Lower leg skin (tissue), 4 donors: ENCODE measurements at regions not wholly inside any gene's neighbourhood (a gene's known extent, or its start where the extent isn't known, plus 50 kb on each side); places are given as distances from the start of the nearest gene placed in this dataset.

Source experiments
- DNase-seq, 2 donors: peaks; one replicate each; pipeline ENCODE4 v3.0.0-alpha.2; 2019; ENCODE audit warnings: low spot score in 2 of 2
- H3K4me3 ChIP-seq: fragments of 200-600 bp; sonication (generic); 2 replicates; pipeline ENCODE4 v1.5.1; 2017; ENCODE audit warnings: mild to moderate bottlenecking, low read depth; ENCODE audit not compliant: poor library complexity, severe bottlenecking
- POLR2A ChIP-seq, 2 donors: fragments of 450-650 bp; IDR thresholded peaks; one replicate each; pipeline ENCODE4 v1.6.1; 2016 to 2017; ENCODE audit warnings: antibody characterized with exemption in 2 of 2, mild to moderate bottlenecking in 1 of 2, moderate library complexity in 1 of 2
- WGBS, 2 donors: methylation state at CpG; one replicate each; pipeline ENCODE4 v1.1.5; 2018; 5-methylcytosine and 5-hydroxymethylcytosine counted together
- intact Hi-C: fragments of 100-400 bp; cut with DNase I; formaldehyde crosslinking; loops from one replicate; pipeline ENCODE4 v1.15.0; 2023; ENCODE audit warnings: low total_unique reads
- TF ChIP-seq, protein P1 (sequence below), 3 donors: fragments of 450-650 bp; IDR thresholded peaks; one replicate each; pipeline ENCODE4 v1.5.1; 2016; ENCODE audit warnings: antibody characterized with exemption in 3 of 3, mild to moderate bottlenecking in 3 of 3, moderate library complexity in 2 of 3

GRCh38 chr3:157671656-157672055 lies 168.4 kb upstream of the VEPH1 start:
- TF ChIP-seq POLR2A (IDR thresholded peaks at IDR 0.05), result no peak
- TF ChIP-seq, protein P1, sequence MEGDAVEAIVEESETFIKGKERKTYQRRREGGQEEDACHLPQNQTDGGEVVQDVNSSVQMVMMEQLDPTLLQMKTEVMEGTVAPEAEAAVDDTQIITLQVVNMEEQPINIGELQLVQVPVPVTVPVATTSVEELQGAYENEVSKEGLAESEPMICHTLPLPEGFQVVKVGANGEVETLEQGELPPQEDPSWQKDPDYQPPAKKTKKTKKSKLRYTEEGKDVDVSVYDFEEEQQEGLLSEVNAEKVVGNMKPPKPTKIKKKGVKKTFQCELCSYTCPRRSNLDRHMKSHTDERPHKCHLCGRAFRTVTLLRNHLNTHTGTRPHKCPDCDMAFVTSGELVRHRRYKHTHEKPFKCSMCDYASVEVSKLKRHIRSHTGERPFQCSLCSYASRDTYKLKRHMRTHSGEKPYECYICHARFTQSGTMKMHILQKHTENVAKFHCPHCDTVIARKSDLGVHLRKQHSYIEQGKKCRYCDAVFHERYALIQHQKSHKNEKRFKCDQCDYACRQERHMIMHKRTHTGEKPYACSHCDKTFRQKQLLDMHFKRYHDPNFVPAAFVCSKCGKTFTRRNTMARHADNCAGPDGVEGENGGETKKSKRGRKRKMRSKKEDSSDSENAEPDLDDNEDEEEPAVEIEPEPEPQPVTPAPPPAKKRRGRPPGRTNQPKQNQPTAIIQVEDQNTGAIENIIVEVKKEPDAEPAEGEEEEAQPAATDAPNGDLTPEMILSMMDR (IDR thresholded peaks at IDR 0.05), result no peak
- WGBS, 2 donors, result 54 to 62% methylated on average over 3 of the region's 3 CpGs
- intact Hi-C loops, result no loop called here
- no peak for DNase-seq
- no peak overlapping the region for H3K4me3 ChIP-seq

- 10 to 19% methylated on average over 1 of the region's 1 CpG for WGBS, 2 donors
- TF ChIP-seq, protein P1 (IDR thresholded peaks at IDR 0.05), result no peak
- no peak for TF ChIP-seq POLR2A (IDR thresholded peaks at IDR 0.05)
- intact Hi-C loops, result loop anchor here (5.0 kb wide), 1 partner anchor 392 kb away; no protein-coding TSS in a partner anchor
- no peak for DNase-seq
- no peak overlapping the region for H3K4me3 ChIP-seq
Observed at GRCh38 chr3:157669416-157669815, 166.2 kb upstream of the VEPH1 start.

DNA sequence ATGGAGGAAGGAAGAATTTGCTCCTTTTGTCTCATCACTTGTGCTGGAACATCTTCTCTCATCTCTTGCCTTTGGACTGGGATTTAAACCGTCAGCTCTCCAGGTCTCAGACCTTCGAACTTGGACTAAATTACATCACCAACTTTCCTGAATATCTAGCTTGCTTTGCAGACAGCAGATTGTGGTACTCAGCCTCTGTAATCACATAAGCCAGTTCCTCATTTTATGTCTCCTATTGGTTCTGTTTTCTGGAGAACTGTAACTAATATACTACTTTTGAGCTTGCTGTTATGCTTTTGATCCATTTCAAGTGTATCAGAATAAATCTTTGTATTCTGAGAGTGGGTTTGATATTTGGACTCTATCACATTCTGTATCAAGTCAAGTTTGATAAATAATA lies 164.3 kb upstream of the VEPH1 start:
- DNase-seq, result no peak
- H3K4me3 ChIP-seq, result no peak overlapping the region
- WGBS, 2 donors, result 86% methylated on average over 2 of the region's 2 CpGs
- no peak for TF ChIP-seq POLR2A (IDR thresholded peaks at IDR 0.05)
- TF ChIP-seq, protein P1 (IDR thresholded peaks at IDR 0.05), result no peak
- intact Hi-C loops, result loop anchor here (5.0 kb wide), 1 partner anchor 390 kb away; no protein-coding TSS in a partner anchor

GRCh38 chr3:157662171-157662570 lies 159.0 kb upstream of the VEPH1 start:
- no peak for TF ChIP-seq POLR2A (IDR thresholded peaks at IDR 0.05)
- TF ChIP-seq, protein P1 (IDR thresholded peaks at IDR 0.05), result no peak
- no peak for DNase-seq
- intact Hi-C loops, result no loop called here
- H3K4me3 ChIP-seq, result no peak overlapping the region

- TF ChIP-seq, protein P1 (IDR thresholded peaks at IDR 0.05), result no peak
- no peak for TF ChIP-seq POLR2A (IDR thresholded peaks at IDR 0.05)
- DNase-seq, result no peak
- H3K4me3 ChIP-seq, result no peak overlapping the region
- intact Hi-C loops, result no loop called here
Observed at GRCh38 chr3:157660847-157661246, 157.6 kb upstream of the VEPH1 start.

DNA sequence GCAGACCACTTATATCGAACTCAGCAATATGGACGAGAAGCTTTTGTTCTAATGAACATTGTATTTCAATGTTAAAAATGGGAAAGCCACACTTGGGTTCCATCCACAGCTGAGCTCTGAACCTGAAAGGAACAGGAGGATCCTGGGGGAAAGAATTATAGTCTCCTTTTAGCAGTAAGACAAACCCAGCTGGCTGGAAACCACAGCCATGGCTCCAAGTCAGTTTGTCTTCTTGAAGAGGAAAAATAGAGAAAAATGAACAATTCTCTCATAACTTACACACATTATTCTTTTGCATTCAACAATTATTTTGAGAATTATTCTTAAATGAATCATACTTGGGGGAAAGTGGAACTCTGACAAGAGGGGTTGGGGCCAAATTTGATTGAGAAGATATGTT lies 149.2 kb upstream of the VEPH1 start:
- 86 to 94% methylated on average over 2 of the region's 2 CpGs for WGBS, 2 donors
- no peak for DNase-seq
- TF ChIP-seq POLR2A (IDR thresholded peaks at IDR 0.05), result no peak
- TF ChIP-seq, protein P1 (IDR thresholded peaks at IDR 0.05), result no peak
- no peak overlapping the region for H3K4me3 ChIP-seq
- intact Hi-C loops, result no loop called here
